ENCODE measurements at regions not wholly inside any gene's neighbourhood (a gene's known extent, or its start where the extent isn't known, plus 50 kb on each side); places are given as distances from the start of the nearest gene placed in this dataset.

DNA sequence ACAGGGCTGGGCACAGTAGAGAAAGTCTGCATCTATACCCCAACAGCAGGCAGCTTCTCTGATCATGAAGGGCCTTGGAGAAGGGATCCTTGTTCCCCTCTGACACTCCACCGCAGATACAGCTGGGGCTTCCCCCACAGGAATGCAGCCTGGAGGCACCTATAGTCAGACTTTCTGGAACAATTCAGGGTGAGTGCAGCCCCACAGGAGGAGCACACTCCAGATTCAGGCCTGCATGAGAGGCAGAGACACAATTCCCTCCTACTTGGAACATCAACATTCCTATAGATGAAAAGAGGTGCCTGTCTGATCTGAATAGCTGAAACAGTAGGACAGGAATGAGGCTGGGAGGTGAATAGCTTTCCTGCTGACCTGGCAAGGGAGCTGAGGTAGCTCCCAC is 1298.0 kb upstream of the CNTN5 start:
- no peaks in the 10 kb centered on the region for H3K36me3 ChIP-seq (ENCODE audit: control insufficient read depth, insufficient read depth, low read length)
- no peak overlapping the region for H3K4me3 ChIP-seq (ENCODE audit: low read depth, low read length)
- TF ChIP-seq, protein P1, sequence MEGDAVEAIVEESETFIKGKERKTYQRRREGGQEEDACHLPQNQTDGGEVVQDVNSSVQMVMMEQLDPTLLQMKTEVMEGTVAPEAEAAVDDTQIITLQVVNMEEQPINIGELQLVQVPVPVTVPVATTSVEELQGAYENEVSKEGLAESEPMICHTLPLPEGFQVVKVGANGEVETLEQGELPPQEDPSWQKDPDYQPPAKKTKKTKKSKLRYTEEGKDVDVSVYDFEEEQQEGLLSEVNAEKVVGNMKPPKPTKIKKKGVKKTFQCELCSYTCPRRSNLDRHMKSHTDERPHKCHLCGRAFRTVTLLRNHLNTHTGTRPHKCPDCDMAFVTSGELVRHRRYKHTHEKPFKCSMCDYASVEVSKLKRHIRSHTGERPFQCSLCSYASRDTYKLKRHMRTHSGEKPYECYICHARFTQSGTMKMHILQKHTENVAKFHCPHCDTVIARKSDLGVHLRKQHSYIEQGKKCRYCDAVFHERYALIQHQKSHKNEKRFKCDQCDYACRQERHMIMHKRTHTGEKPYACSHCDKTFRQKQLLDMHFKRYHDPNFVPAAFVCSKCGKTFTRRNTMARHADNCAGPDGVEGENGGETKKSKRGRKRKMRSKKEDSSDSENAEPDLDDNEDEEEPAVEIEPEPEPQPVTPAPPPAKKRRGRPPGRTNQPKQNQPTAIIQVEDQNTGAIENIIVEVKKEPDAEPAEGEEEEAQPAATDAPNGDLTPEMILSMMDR (IDR thresholded peaks at IDR 0.05; ENCODE audit: insufficient read depth, low read length, poor library complexity, severe bottlenecking): no peak
- DNase-seq (ENCODE audit: low read depth): no peak
- no peaks in the 10 kb centered on the region for H3K27me3 ChIP-seq (ENCODE audit: control insufficient read depth, insufficient read depth, low read length)

- H3K27me3 ChIP-seq (ENCODE audit: control insufficient read depth, insufficient read depth, low read length): no peaks in the 10 kb centered on the region
Observed at GRCh38 chr11:97729546-97730272, 1291.0 kb upstream of the CNTN5 start.

GRCh38 chr11:97732011-97732632 is 1288.6 kb upstream of the CNTN5 start:
- peak; percentile 49 for DNase-seq (ENCODE audit: low read depth)

More at GRCh38 chr11:97729546-97730272, 1291.0 kb upstream of the CNTN5 start:
- TF ChIP-seq, protein P1 (IDR thresholded peaks at IDR 0.05; ENCODE audit: insufficient read depth, low read length, poor library complexity, severe bottlenecking): no peak
- DNase-seq (ENCODE audit: low read depth): no peak
- H3K36me3 ChIP-seq (ENCODE audit: control insufficient read depth, insufficient read depth, low read length): no peaks in the 10 kb centered on the region
- H3K4me3 ChIP-seq (ENCODE audit: low read depth, low read length): no peak overlapping the region

GRCh38 chr11:97738751-97739150 is 1282.0 kb upstream of the CNTN5 start:
- H3K27me3 ChIP-seq (ENCODE audit: control insufficient read depth, insufficient read depth, low read length): no peaks in the 10 kb centered on the region

More at GRCh38 chr11:97732011-97732632, 1288.6 kb upstream of the CNTN5 start:
- Histone ChIP-seq H3K27me3 (ENCODE audit: control insufficient read depth, insufficient read depth, low read length) (no peaks in the 10 kb centered on the region), H3K36me3 (ENCODE audit: control insufficient read depth, insufficient read depth, low read length) (no peaks in the 10 kb centered on the region), H3K4me3 (ENCODE audit: low read depth, low read length) (no peak overlapping the region)
- TF ChIP-seq, protein P1 (IDR thresholded peaks at IDR 0.05; ENCODE audit: insufficient read depth, low read length, poor library complexity, severe bottlenecking): no peak

DNA sequence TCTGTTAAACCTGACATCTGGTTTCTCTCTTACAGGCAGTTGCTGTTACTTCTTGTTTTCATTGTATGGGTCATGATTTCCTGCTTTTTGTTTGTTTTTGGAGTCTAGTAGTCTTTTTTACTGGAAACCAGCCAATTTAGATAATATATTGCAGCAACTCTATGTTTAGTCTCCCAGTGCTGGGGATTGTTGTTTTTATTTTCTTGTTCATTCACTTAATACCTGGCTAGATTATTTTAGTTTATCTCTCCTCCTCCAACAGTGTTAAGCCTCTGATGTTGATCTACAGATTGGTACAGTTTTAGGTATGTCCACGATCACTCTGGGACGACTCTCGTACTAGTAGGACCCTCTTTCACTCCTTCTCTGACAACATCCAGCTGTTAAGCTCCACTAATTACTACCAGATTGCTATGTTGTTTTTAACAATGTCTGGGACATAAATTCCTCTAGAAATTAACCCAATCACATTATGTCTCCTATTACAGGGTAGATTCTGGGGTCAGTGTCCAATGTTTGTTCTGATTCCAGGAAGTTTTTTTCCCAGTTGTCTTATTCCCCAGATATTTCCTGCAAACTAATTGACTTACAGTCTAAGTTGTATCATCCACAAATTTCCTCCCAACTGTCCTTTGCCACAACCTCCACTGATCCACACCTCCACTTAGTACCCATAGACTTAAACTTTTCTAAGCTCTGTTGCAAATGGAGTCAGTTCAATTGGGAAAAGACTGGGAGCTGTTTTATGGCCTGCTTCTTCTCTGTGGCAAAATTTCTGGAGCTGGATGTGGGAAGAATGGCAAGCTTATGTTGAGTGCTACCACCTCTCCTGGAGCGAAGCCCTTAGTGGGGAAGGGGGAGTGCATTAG is 1280.6 kb upstream of the CNTN5 start:
- H3K4me3 ChIP-seq (ENCODE audit: low read depth, low read length): no peak overlapping the region
- peak; percentile 28 for DNase-seq (ENCODE audit: low read depth)
- no peaks in the 10 kb centered on the region for H3K36me3 ChIP-seq (ENCODE audit: control insufficient read depth, insufficient read depth, low read length)
- H3K27me3 ChIP-seq (ENCODE audit: control insufficient read depth, insufficient read depth, low read length): no peaks in the 10 kb centered on the region
- TF ChIP-seq, protein P1 (IDR thresholded peaks at IDR 0.05; ENCODE audit: insufficient read depth, low read length, poor library complexity, severe bottlenecking): no peak

More at GRCh38 chr11:97738751-97739150, 1282.0 kb upstream of the CNTN5 start:
- no peak for DNase-seq (ENCODE audit: low read depth)
- TF ChIP-seq, protein P1 (IDR thresholded peaks at IDR 0.05; ENCODE audit: insufficient read depth, low read length, poor library complexity, severe bottlenecking): no peak
- no peak overlapping the region for H3K4me3 ChIP-seq (ENCODE audit: low read depth, low read length)
- no peaks in the 10 kb centered on the region for H3K36me3 ChIP-seq (ENCODE audit: control insufficient read depth, insufficient read depth, low read length)
